ENCODE measurements at regions not wholly inside any gene's neighbourhood (a gene's known extent, or its start where the extent isn't known, plus 50 kb on each side); places are given as distances from the start of the nearest gene placed in this dataset.

DNA sequence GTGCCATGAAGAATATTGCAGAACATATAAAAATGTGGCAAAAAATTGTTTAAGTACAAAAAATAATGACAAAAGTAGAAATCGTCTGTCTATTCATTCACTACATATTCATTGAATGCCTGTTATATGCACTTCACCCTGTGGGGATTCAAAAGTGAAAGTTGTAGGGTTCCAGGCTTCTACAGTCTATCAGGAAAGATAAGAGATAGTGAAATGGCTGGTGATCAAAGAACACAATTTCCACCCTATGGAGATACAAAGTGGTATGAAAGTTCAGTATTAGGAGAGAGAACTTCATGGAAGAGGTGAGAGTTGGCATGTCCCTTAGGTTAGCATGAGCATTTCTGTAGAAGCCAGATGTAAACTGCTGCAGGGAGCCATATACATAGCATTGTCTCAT, 127.0 kb upstream of the PMFBP1 start:
- Histone ChIP-seq H3K9me3 (ENCODE audit: low read length) (no peaks in the 10 kb centered on the region), H3K4me3 (ENCODE audit: low read length) (no peak overlapping the region), H3K36me3 (ENCODE audit: low read depth, low read length) (no peaks in the 10 kb centered on the region), H3K9ac (ENCODE audit: low read length) (no peak overlapping the region), H2AFZ (ENCODE audit: low read length) (no peak overlapping the region), H3K27ac (ENCODE audit: low read length) (no peak overlapping the region), H4K20me1 (ENCODE audit: low read length) (no peaks in the 10 kb centered on the region), H3K4me1 (ENCODE audit: insufficient read depth, low read length) (no peaks in the 10 kb centered on the region), H3K79me2 (ENCODE audit: low read length) (no peaks in the 10 kb centered on the region), H3K27me3 (ENCODE audit: low read length) (no peaks in the 10 kb centered on the region), H3K4me2 (ENCODE audit: low read length) (no peak overlapping the region), H3K9me2 (replicated peaks; ENCODE audit: low read length) (no peaks in the 10 kb centered on the region), H3F3A (ENCODE audit: low read length, unreplicated experiment) (no peaks in the 10 kb centered on the region)
- no peak for DNase-seq
- ATAC-seq, result no peak
- ChIA-PET CTCF (no interaction called here), POLR2A (ENCODE audit: unreplicated experiment) (no interaction called here)
- intact Hi-C loops (cut with micrococcal nuclease), result no loop called here
- TF ChIP-seq, protein P1, sequence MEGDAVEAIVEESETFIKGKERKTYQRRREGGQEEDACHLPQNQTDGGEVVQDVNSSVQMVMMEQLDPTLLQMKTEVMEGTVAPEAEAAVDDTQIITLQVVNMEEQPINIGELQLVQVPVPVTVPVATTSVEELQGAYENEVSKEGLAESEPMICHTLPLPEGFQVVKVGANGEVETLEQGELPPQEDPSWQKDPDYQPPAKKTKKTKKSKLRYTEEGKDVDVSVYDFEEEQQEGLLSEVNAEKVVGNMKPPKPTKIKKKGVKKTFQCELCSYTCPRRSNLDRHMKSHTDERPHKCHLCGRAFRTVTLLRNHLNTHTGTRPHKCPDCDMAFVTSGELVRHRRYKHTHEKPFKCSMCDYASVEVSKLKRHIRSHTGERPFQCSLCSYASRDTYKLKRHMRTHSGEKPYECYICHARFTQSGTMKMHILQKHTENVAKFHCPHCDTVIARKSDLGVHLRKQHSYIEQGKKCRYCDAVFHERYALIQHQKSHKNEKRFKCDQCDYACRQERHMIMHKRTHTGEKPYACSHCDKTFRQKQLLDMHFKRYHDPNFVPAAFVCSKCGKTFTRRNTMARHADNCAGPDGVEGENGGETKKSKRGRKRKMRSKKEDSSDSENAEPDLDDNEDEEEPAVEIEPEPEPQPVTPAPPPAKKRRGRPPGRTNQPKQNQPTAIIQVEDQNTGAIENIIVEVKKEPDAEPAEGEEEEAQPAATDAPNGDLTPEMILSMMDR (conservative IDR thresholded peaks at IDR 0.05; ENCODE audit: low read depth, low read length), result no peak
- TF ChIP-seq EZH2phosphoT487 (IDR thresholded peaks at IDR 0.05; ENCODE audit: borderline replicate concordance, low read length) (no peak), EZH2 (IDR thresholded peaks at IDR 0.05; ENCODE audit: low read length, unreplicated experiment) (no peak)
- BruUV-seq (replicated peaks), result no TSS peak

DNA sequence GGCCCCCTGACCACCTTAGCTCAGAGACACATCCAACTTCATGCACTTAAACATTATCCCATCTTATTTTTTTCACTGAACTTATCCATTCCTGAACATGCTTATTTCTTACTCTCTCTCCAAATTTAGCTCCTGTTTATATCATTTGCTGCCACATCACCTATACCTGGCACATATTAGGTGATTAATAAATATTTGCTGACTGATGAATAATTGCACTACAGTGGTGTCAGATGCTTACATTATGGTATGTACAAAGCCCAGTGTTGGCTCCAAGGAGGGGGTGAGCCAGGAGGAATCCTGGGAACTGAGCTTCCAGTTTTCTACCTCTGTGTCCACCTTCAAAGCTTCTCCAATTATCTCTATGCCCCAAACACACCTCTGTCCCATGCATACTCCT, 124.0 kb upstream of the PMFBP1 start:
- Histone ChIP-seq H3K9me3 (ENCODE audit: low read length) (no peaks in the 10 kb centered on the region), H3K4me3 (ENCODE audit: low read length) (no peak overlapping the region), H3K79me2 (ENCODE audit: low read length) (no peaks in the 10 kb centered on the region), H3K27me3 (ENCODE audit: low read length) (no peaks in the 10 kb centered on the region), H4K20me1 (ENCODE audit: low read length) (no peaks in the 10 kb centered on the region), H3K27ac (ENCODE audit: low read length) (no peak overlapping the region), H3K9ac (ENCODE audit: low read length) (no peak overlapping the region), H2AFZ (ENCODE audit: low read length) (no peak overlapping the region), H3K9me2 (replicated peaks; ENCODE audit: low read length) (no peaks in the 10 kb centered on the region), H3K36me3 (ENCODE audit: low read depth, low read length) (no peaks in the 10 kb centered on the region), H3F3A (ENCODE audit: low read length, unreplicated experiment) (peaks cover 13% of the 10 kb centered on the region), H3K4me1 (ENCODE audit: insufficient read depth, low read length) (peaks cover 17% of the 10 kb centered on the region), H3K4me2 (ENCODE audit: low read length) (no peak overlapping the region)
- BruUV-seq (replicated peaks), result no TSS peak
- DNase-seq (no peak), ATAC-seq (no peak)
- CTCF ChIA-PET, result no interaction called here
- TF ChIP-seq, protein P1 (conservative IDR thresholded peaks at IDR 0.05; ENCODE audit: low read depth, low read length), result no peak
- no peak for TF ChIP-seq EZH2phosphoT487 (IDR thresholded peaks at IDR 0.05; ENCODE audit: borderline replicate concordance, low read length)
- TF ChIP-seq EZH2 (IDR thresholded peaks at IDR 0.05; ENCODE audit: low read length, unreplicated experiment), result no peak
- POLR2A ChIA-PET (ENCODE audit: unreplicated experiment), result no interaction called here
- intact Hi-C loops (cut with micrococcal nuclease), result no loop called here

DNA sequence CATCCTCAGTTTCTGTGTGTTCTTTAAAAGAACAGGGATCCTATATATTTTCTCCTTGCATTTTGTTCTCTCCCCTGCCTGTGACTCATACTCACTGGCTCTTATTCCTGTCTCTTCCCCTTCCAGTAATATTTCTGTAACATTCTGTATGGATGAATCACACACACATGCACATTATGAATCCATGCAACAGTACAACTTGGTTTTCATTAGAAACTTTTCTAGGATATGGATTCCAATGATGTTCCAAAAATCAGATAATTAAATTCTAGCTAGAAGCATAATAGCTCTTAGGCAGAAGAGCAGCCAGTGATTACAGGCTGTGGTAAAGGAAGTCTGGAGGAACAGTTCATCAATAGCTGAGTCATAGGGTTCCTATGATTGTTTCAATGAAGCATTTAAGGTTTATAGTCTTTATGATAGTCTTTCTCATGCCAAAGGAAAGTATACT, 119.6 kb upstream of the PMFBP1 start:
- CTCF ChIA-PET, result no interaction called here
- intact Hi-C loops (cut with micrococcal nuclease), result no loop called here
- POLR2A ChIA-PET (ENCODE audit: unreplicated experiment), result interaction anchor here (0.6 kb wide), 1 partner anchor 368 kb away, joined by 4 read pairs; no protein-coding TSS in a partner anchor

More for the DNA sequence above, 119.6 kb upstream of the PMFBP1 start:
- Histone ChIP-seq H2AFZ (ENCODE audit: low read length) (no peak overlapping the region), H3K4me1 (ENCODE audit: insufficient read depth, low read length) (peaks cover 25% of the 10 kb centered on the region), H3K4me3 (ENCODE audit: low read length) (0 out of 2 replicates have a peak overlapping the region, but pooled peaks have one; percentile 28), H3F3A (ENCODE audit: low read length, unreplicated experiment) (peaks cover 13% of the 10 kb centered on the region), H3K9ac (ENCODE audit: low read length) (no peak overlapping the region), H3K9me3 (ENCODE audit: low read length) (no peaks in the 10 kb centered on the region), H3K27ac (ENCODE audit: low read length) (peak overlapping the region; percentile 68), H3K27me3 (ENCODE audit: low read length) (no peaks in the 10 kb centered on the region), H3K9me2 (replicated peaks; ENCODE audit: low read length) (no peaks in the 10 kb centered on the region), H3K4me2 (ENCODE audit: low read length) (peak overlapping the region; percentile 72), H3K79me2 (ENCODE audit: low read length) (no peaks in the 10 kb centered on the region), H4K20me1 (ENCODE audit: low read length) (no peaks in the 10 kb centered on the region), H3K36me3 (ENCODE audit: low read depth, low read length) (no peaks in the 10 kb centered on the region)
- peak; percentile 77 for DNase-seq
- no TSS peak for BruUV-seq (replicated peaks)
- TF ChIP-seq EZH2 (IDR thresholded peaks at IDR 0.05; ENCODE audit: low read length, unreplicated experiment), result no peak
- TF ChIP-seq, protein P1 (conservative IDR thresholded peaks at IDR 0.05; ENCODE audit: low read depth, low read length), result no peak
- peak; percentile 93 for ATAC-seq
